HCT116 (cell line): ENCODE measurements at regions not wholly inside any gene's neighbourhood (a gene's known extent, or its start where the extent isn't known, plus 50 kb on each side); places are given as distances from the start of the nearest gene placed in this dataset.

Experiments
- EZH2 ChIP-seq: fragments of 200-600 bp; sonication (generic); IDR thresholded peaks from 2 replicates; pipeline ENCODE4 v1.6.1; 2017; ENCODE audit warnings: antibody characterized with exemption, mixed run types
- EZH2phosphoT487 ChIP-seq: fragments of 200-600 bp; IDR thresholded peaks from 2 replicates; pipeline ENCODE4 v1.6.1; 2018; ENCODE audit warnings: antibody characterized with exemption, borderline replicate concordance
- POLR2A ChIP-seq: IDR thresholded peaks from 2 replicates; pipeline ENCODE4 v1.7.0; 2011; ENCODE audit warnings: borderline replicate concordance; ENCODE audit not compliant: insufficient read depth, insufficient read length; ENCODE audit errors: extremely low read depth
- POLR2AphosphoS5 ChIP-seq: IDR thresholded peaks from 2 replicates; pipeline ENCODE4 v1.6.1; 2011; ENCODE audit warnings: mild to moderate bottlenecking, low read depth, low read length, moderate library complexity
- RAD21 ChIP-seq: IDR thresholded peaks from 2 replicates; pipeline ENCODE4 v1.6.1; 2012; ENCODE audit warnings: low read depth, mild to moderate bottlenecking
- SP1 ChIP-seq: IDR thresholded peaks from 2 replicates; pipeline ENCODE4 v1.6.1; 2012; ENCODE audit warnings: low read depth
- SRF ChIP-seq: IDR thresholded peaks from 2 replicates; pipeline ENCODE4 v1.6.1; 2012; ENCODE audit warnings: low read depth
- TCF7L2 ChIP-seq: IDR thresholded peaks from 2 replicates; pipeline ENCODE4 v1.7.0; 2011; ENCODE audit warnings: borderline replicate concordance, inconsistent platforms; ENCODE audit not compliant: insufficient read depth, insufficient read length; ENCODE audit errors: extremely low read depth
- YY1 ChIP-seq: IDR thresholded peaks from 2 replicates; pipeline ENCODE4 v1.6.1; 2011; ENCODE audit warnings: low read length, low read depth, moderate library complexity, mild to moderate bottlenecking; ENCODE audit not compliant: insufficient replicate concordance; ENCODE audit errors: extremely low read depth
- ZFX ChIP-seq: fragments of 450-650 bp; IDR thresholded peaks from 2 replicates; pipeline ENCODE4 v1.6.1; 2017
- TF ChIP-seq, protein P1 (sequence below), 3 experiments: fragments of 200-600 bp in 1 of 3; sonication (generic) in 1 of 3; IDR thresholded peaks in 2 of 3; conservative IDR thresholded peaks in 1 of 3; 2 replicates each; pipeline ENCODE4 v1.5.1; 2012 to 2017; ENCODE audit warnings: low read depth in 2 of 3, low read length in 2 of 3, antibody characterized with exemption in 1 of 3, borderline replicate concordance in 1 of 3, control low read depth in 1 of 3, mild to moderate bottlenecking in 1 of 3, mixed read lengths in 1 of 3, mixed run types in 1 of 3, moderate library complexity in 1 of 3; ENCODE audit not compliant: insufficient read depth in 1 of 3
- TF ChIP-seq, protein P2 (sequence below): IDR thresholded peaks from 2 replicates; pipeline ENCODE4 v1.6.1; 2012
- TF ChIP-seq, protein P3 (sequence below): IDR thresholded peaks from 2 replicates; pipeline ENCODE4 v1.6.1; 2012; ENCODE audit warnings: low read depth
- TF ChIP-seq, protein P4 (sequence below): IDR thresholded peaks from 2 replicates; pipeline ENCODE4 v1.6.1; 2012

DNA sequence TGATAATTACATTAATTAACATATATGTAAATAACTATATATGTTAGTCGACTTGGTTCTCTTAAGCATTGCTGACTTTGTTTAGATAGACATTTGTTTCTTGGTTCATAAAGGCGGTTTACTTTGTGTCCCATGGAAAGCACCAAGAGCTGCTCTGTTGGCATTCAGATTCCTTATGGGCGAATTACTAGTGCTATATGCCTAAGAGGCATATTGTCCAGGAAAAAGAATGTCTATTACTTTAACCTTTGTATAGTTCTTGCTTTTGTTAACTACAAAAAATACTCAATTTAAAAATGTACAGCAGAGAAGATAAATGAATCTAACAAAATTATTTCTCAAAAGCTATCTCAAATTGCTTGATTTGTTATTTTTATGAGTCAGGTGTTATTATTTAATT is 532.8 kb downstream of the FAT4 start:
- TF ChIP-seq POLR2AphosphoS5 (no peak), RAD21 (no peak), SRF (no peak), YY1 (no peak), ZFX (no peak), EZH2phosphoT487 (no peak), SP1 (no peak), EZH2 (no peak), TCF7L2 (no peak), POLR2A (no peak)
- TF ChIP-seq, protein P1, sequence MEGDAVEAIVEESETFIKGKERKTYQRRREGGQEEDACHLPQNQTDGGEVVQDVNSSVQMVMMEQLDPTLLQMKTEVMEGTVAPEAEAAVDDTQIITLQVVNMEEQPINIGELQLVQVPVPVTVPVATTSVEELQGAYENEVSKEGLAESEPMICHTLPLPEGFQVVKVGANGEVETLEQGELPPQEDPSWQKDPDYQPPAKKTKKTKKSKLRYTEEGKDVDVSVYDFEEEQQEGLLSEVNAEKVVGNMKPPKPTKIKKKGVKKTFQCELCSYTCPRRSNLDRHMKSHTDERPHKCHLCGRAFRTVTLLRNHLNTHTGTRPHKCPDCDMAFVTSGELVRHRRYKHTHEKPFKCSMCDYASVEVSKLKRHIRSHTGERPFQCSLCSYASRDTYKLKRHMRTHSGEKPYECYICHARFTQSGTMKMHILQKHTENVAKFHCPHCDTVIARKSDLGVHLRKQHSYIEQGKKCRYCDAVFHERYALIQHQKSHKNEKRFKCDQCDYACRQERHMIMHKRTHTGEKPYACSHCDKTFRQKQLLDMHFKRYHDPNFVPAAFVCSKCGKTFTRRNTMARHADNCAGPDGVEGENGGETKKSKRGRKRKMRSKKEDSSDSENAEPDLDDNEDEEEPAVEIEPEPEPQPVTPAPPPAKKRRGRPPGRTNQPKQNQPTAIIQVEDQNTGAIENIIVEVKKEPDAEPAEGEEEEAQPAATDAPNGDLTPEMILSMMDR (IDR thresholded peaks at IDR 0.05 in 2 of 3, conservative IDR thresholded peaks at IDR 0.05 in 1 of 3; ENCODE audit: borderline replicate concordance in 1 of 3, insufficient read depth in 1 of 3, low read depth in 2 of 3, low read length in 2 of 3): no peak
- TF ChIP-seq, protein P2, sequence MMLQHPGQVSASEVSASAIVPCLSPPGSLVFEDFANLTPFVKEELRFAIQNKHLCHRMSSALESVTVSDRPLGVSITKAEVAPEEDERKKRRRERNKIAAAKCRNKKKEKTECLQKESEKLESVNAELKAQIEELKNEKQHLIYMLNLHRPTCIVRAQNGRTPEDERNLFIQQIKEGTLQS: no peak
- TF ChIP-seq, protein P3, sequence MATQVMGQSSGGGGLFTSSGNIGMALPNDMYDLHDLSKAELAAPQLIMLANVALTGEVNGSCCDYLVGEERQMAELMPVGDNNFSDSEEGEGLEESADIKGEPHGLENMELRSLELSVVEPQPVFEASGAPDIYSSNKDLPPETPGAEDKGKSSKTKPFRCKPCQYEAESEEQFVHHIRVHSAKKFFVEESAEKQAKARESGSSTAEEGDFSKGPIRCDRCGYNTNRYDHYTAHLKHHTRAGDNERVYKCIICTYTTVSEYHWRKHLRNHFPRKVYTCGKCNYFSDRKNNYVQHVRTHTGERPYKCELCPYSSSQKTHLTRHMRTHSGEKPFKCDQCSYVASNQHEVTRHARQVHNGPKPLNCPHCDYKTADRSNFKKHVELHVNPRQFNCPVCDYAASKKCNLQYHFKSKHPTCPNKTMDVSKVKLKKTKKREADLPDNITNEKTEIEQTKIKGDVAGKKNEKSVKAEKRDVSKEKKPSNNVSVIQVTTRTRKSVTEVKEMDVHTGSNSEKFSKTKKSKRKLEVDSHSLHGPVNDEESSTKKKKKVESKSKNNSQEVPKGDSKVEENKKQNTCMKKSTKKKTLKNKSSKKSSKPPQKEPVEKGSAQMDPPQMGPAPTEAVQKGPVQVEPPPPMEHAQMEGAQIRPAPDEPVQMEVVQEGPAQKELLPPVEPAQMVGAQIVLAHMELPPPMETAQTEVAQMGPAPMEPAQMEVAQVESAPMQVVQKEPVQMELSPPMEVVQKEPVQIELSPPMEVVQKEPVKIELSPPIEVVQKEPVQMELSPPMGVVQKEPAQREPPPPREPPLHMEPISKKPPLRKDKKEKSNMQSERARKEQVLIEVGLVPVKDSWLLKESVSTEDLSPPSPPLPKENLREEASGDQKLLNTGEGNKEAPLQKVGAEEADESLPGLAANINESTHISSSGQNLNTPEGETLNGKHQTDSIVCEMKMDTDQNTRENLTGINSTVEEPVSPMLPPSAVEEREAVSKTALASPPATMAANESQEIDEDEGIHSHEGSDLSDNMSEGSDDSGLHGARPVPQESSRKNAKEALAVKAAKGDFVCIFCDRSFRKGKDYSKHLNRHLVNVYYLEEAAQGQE: no peak
- TF ChIP-seq, protein P4, sequence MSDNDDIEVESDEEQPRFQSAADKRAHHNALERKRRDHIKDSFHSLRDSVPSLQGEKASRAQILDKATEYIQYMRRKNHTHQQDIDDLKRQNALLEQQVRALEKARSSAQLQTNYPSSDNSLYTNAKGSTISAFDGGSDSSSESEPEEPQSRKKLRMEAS: no peak
